GM13977 (cell line): ENCODE measurements at regions not wholly inside any gene's neighbourhood (a gene's known extent, or its start where the extent isn't known, plus 50 kb on each side); places are given as distances from the start of the nearest gene placed in this dataset.

ENCODE experiments used
- DNase-seq: peaks from one replicate; pipeline ENCODE4 v3.0.0; 2012; ENCODE audit warnings: low spot score
- in situ Hi-C: fragments of 300-500 bp; cut with MboI; formaldehyde crosslinking; loops from one replicate; pipeline ENCODE4 v1.12.0; 2022; ENCODE audit warnings: low sequenced_read_pairs, low pct_unique_long_range_greater_than_20kb, mixed read lengths, inconsistent platforms; ENCODE audit not compliant: unreplicated experiment
- TF ChIP-seq, protein P1 (sequence below): IDR thresholded peaks from 2 replicates; pipeline ENCODE4 v1.5.1; 2012; ENCODE audit warnings: mild to moderate bottlenecking, control low read depth; ENCODE audit not compliant: insufficient read depth; ENCODE audit errors: extremely low read depth, missing control alignments

DNA sequence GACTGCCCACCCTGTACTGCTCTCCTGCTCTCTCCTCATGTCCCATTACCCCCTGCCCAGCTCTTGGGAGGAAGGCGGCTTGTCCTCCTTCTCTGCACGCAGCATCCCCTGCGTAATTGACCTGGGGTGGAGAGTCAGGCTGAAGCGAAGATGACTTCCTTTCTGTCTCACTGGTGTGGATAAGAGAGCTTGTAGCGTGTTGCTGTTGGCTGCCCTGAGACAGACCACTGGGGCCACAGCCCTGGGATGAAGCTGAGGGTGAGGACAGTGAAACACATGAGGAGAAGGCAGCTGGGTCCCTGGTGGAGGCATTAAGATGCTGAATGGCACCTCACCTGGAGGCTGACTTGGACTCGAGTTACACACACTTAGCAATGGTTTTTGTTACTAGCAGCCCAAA, 310.3 kb upstream of the ZNF32 start:
- DNase-seq, result no peak
- in situ Hi-C loops, result no loop called here
- TF ChIP-seq, protein P1, sequence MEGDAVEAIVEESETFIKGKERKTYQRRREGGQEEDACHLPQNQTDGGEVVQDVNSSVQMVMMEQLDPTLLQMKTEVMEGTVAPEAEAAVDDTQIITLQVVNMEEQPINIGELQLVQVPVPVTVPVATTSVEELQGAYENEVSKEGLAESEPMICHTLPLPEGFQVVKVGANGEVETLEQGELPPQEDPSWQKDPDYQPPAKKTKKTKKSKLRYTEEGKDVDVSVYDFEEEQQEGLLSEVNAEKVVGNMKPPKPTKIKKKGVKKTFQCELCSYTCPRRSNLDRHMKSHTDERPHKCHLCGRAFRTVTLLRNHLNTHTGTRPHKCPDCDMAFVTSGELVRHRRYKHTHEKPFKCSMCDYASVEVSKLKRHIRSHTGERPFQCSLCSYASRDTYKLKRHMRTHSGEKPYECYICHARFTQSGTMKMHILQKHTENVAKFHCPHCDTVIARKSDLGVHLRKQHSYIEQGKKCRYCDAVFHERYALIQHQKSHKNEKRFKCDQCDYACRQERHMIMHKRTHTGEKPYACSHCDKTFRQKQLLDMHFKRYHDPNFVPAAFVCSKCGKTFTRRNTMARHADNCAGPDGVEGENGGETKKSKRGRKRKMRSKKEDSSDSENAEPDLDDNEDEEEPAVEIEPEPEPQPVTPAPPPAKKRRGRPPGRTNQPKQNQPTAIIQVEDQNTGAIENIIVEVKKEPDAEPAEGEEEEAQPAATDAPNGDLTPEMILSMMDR, result no peak

DNA sequence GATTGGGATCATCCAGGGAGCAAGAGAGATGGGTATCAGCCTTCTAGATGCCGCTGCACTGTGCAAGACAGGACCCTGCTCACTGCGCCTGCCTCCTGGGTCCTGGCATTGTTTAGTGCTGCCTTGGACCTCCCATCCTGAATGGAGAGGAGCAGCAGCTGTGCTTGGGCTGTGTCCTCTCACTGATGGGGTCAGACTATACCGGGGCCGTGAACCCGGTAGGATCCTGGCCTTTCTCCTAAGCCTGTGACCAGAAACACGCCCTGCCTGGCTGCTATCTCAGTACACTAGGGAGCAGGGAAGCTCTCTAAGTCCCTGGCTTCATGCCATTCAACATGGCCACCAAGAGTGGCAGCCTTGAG, 309.4 kb upstream of the ZNF32 start:
- in situ Hi-C loops, result no loop called here
- no peak for DNase-seq
- TF ChIP-seq, protein P1, result no peak

DNA sequence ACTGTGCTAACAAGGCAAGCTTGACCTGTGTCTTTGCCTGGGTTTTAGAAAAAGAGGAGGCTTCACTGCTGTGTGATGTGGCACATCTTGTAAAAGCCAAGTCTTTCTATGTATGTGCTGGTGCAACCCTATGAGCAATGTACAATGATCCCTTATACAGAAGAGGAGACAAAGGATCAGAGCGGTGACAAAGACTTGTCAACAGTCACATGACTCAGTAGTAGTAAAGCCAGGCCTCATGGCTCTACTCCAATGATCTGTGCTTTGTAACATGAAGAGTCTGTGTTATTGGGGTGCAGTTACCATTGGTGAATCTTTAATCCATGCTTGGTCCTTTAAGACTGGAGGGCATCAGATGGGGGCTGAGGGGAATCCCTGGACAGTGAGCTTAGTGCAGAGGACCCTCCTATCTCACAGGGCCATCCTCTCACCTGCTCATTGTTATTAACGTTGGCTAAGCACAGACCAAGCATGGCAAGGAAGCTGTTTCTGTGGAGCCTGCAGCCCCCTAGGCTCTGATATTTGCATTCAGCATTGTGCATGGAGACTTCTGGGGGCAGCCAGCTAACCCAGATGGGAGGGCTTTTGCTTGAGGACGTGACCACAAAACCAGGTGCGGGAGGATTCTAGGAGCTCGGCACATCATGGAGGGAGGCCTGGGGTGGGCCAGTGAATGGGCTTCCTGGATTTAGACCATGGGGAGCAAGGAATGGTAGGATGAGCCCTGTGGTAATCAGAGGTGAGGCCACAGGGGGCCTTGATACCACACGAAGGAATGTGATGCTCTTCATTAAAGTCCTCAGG, 308.8 kb upstream of the ZNF32 start:
- in situ Hi-C loops, result no loop called here
- TF ChIP-seq, protein P1, result no peak
- DNase-seq, result no peak

DNA sequence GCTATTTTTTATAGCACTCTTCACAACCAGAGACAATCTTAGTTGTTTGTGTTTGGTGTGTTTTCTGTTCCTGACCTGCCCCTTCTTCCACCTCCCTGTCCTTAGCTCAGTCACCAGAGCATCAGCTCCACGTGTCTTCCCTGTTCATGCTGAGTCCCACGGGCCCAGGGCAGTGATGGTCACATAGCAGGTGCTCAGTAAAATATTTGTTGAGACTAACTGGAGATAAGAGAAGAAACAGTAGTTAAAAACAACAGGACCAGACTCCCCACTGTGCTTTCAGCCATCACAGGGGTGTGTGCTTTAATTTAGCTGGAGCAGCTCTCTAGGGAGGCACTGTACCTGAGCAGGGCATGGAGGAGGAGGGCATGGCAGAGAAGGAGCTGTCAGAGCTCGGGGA, 307.3 kb upstream of the ZNF32 start:
- TF ChIP-seq, protein P1, result no peak
- in situ Hi-C loops, result no loop called here
- no peak for DNase-seq

DNA sequence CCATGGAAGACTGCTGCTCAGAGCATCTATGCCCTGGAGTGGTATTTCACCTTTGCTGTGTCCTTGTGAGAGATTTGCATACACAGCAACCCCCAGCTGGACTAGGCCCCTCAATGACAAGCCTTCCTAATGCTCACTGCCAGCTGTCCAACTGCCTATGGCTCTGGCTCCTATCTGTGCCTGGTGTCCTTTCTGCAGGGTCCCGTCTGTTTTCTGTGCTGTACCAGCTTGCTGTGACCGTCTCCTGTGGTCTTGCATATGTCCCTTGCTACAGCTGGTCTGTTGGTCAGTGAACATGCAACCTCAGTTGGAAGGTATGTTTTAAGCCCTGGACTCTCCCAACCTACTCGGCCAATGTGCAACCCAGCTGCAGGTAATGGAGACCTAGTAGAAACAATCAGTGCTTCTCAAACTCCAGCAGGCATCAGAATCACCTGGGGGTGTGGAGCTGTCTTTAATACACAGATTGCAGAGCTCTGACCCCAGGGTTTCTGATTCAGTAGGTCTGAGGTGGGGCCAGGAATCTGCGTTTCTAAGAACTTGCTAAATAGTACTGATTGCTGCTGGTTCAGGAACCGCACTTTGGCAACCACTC, 306.4 kb upstream of the ZNF32 start:
- TF ChIP-seq, protein P1, result no peak
- in situ Hi-C loops, result no loop called here
- no peak for DNase-seq

DNA sequence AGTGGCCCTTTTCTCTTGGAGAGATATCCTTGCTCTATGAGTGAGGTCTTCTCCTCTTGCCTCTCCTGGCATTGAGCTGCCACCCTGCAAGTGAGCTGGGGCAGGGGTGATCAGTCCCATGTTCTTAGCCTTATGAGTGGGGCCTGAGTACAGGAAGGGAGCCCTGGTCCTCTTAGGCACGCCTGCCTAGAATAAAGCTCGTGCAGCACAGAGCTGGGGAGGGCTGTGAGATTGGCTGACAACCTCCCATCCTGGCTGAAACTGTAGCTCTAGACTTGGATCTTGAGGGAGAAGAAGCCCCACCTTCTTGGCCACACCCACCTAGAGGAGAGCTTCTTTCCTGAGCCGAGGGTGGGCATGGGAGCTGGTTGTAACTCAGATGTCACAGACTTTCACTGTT, 305.0 kb upstream of the ZNF32 start:
- DNase-seq, result no peak
- in situ Hi-C loops, result no loop called here

More for the DNA sequence above, 305.0 kb upstream of the ZNF32 start:
- TF ChIP-seq, protein P1, result no peak
